ENCODE measurements at regions not wholly inside any gene's neighbourhood (a gene's known extent, or its start where the extent isn't known, plus 50 kb on each side); places are given as distances from the start of the nearest gene placed in this dataset.
"Not testable (repeated sequence)": the region's sequence is repeated elsewhere in the genome, so short reads cannot be mapped to it uniquely, and the experiment has no call there.

- TF ChIP-seq MEF2B (IDR thresholded peaks at IDR 0.05; ENCODE audit: partially characterized antibody, poor library complexity, severe bottlenecking) (no peak), ZNF207 (IDR thresholded peaks at IDR 0.05; ENCODE audit: borderline replicate concordance) (no peak), ZSCAN29 (IDR thresholded peaks at IDR 0.05) (no peak), IKZF2 (IDR thresholded peaks at IDR 0.05) (no peak), NFYB (IDR thresholded peaks at IDR 0.05; ENCODE audit: insufficient read depth, low read depth, low read length) (no peak), RAD51 (IDR thresholded peaks at IDR 0.05) (no peak)
These were observed 592.7 kb upstream of the SEMA6D start (continued) for GRCh38 chr15:47124430-47125102.

GRCh38 chr15:47129033-47129432 lies 588.3 kb upstream of the SEMA6D start:
- SMC1A ChIA-PET (ENCODE audit: uncharacterized antibody, unreplicated experiment): no interaction called here
- H3K4me2 ChIP-seq (ENCODE audit: control insufficient read depth, insufficient read depth): no peak overlapping the region

GRCh38 chr15:47131450-47131849 lies 585.9 kb upstream of the SEMA6D start:
- H3K9ac ChIP-seq (ENCODE audit: control insufficient read depth, insufficient read depth, low read length); POLR2A ChIA-PET; ATAC-seq; H3K9me3 ChIP-seq (replicated peaks; ENCODE audit: control insufficient read depth, insufficient read depth, low read length); CTCF ChIA-PET; DNase-seq (ENCODE audit: low read depth, low spot score); H3K4me1 ChIP-seq (ENCODE audit: control insufficient read depth, insufficient read depth, low read length); H3K27me3 ChIP-seq (replicated peaks in 1 of 2; ENCODE audit: control insufficient read depth in 2 of 2, insufficient read depth in 2 of 2, low read length in 1 of 2); RAD21 ChIA-PET (ENCODE audit: unreplicated experiment); SMC1A ChIA-PET (ENCODE audit: uncharacterized antibody, unreplicated experiment); H4K20me1 ChIP-seq (ENCODE audit: control insufficient read depth, insufficient read depth); FAIRE-seq; H3K27ac ChIP-seq (ENCODE audit: control insufficient read depth, insufficient read depth); H3K79me2 ChIP-seq (ENCODE audit: control insufficient read depth, insufficient read depth, low read length); H3K4me2 ChIP-seq (ENCODE audit: control insufficient read depth, insufficient read depth); BruUV-seq (replicated peaks); H2AFZ ChIP-seq (ENCODE audit: control insufficient read depth, low read depth, low read length); H3K4me3 ChIP-seq; in situ Hi-C loops (cut with MboI); H3K36me3 ChIP-seq (ENCODE audit: control insufficient read depth in 2 of 2, insufficient read depth in 2 of 2, low read length in 1 of 2); intact Hi-C loops (cut with micrococcal nuclease; ENCODE audit: unreplicated experiment): not testable (repeated sequence)
- WGBS (ENCODE audit: insufficient coverage, insufficient replicate concordance, low lambda C conversion rate, missing lambda C conversion rate): 0% methylated on average over 1 of the region's 7 CpGs

More at GRCh38 chr15:47129033-47129432, 588.3 kb upstream of the SEMA6D start:
- no peak for ATAC-seq
- H3K4me3 ChIP-seq: no peak overlapping the region
- TF ChIP-seq CHD4 (IDR thresholded peaks at IDR 0.05): no peak
- WGBS (ENCODE audit: insufficient coverage, insufficient replicate concordance, low lambda C conversion rate, missing lambda C conversion rate): 52% methylated on average over 3 of the region's 3 CpGs
- ChIA-PET RAD21 (ENCODE audit: unreplicated experiment) (no interaction called here), CTCF (no interaction called here), POLR2A (no interaction called here)
- no peaks in the 10 kb centered on the region for H3K27me3 ChIP-seq (replicated peaks in 1 of 2; ENCODE audit: control insufficient read depth in 2 of 2, insufficient read depth in 2 of 2, low read length in 1 of 2)
- H3K27ac ChIP-seq (ENCODE audit: control insufficient read depth, insufficient read depth): no peak overlapping the region
- no peak for FAIRE-seq
- in situ Hi-C loops (cut with MboI): no loop called here
- H2AFZ ChIP-seq (ENCODE audit: control insufficient read depth, low read depth, low read length): no peak overlapping the region
- no peaks in the 10 kb centered on the region for H4K20me1 ChIP-seq (ENCODE audit: control insufficient read depth, insufficient read depth)
- no peaks in the 10 kb centered on the region for H3K9me3 ChIP-seq (replicated peaks; ENCODE audit: control insufficient read depth, insufficient read depth, low read length)
- intact Hi-C loops (cut with micrococcal nuclease; ENCODE audit: unreplicated experiment): no loop called here
- BruUV-seq (replicated peaks): no TSS peak
- no peak overlapping the region for H3K9ac ChIP-seq (ENCODE audit: control insufficient read depth, insufficient read depth, low read length)
- no peak for DNase-seq (ENCODE audit: low read depth, low spot score)
- no peaks in the 10 kb centered on the region for H3K79me2 ChIP-seq (ENCODE audit: control insufficient read depth, insufficient read depth, low read length)
- no peaks in the 10 kb centered on the region for H3K4me1 ChIP-seq (ENCODE audit: control insufficient read depth, insufficient read depth, low read length)
- no peaks in the 10 kb centered on the region for H3K36me3 ChIP-seq (ENCODE audit: control insufficient read depth in 2 of 2, insufficient read depth in 2 of 2, low read length in 1 of 2)

Measured in GM12878 (cell line).